Astrocyte (in vitro differentiated cells and primary cell): ENCODE measurements at regions not wholly inside any gene's neighbourhood (a gene's known extent, or its start where the extent isn't known, plus 50 kb on each side); places are given as distances from the start of the nearest gene placed in this dataset.

Experiments
- DNase-seq: peaks from one replicate; pipeline ENCODE4 v3.0.0-alpha.2; 2010; ENCODE audit warnings: low read depth
- FAIRE-seq: peaks from 2 replicates; lab custom pipeline; 2011; peaks lifted over from hg19 to GRCh38; lab: Jason Lieb, UNC
- H2AFZ ChIP-seq: 2 replicates; pipeline ENCODE4 v1.6.0; 2012; ENCODE audit warnings: low read depth, low read length, inconsistent platforms
- H3K27ac ChIP-seq: 2 replicates; pipeline ENCODE4 v1.5.1; 2011; ENCODE audit warnings: low read depth, low read length, inconsistent platforms
- H3K27me3 ChIP-seq: 2 replicates; pipeline ENCODE4 v1.6.0; 2011; ENCODE audit warnings: low read length, inconsistent platforms; ENCODE audit not compliant: insufficient read depth
- H3K36me3 ChIP-seq: 2 replicates; pipeline ENCODE4 v1.5.1; 2011; ENCODE audit warnings: low read length, inconsistent platforms; ENCODE audit not compliant: insufficient read depth
- H3K4me1 ChIP-seq: 2 replicates; pipeline ENCODE4 v1.5.1; 2011; ENCODE audit warnings: low read length, inconsistent platforms; ENCODE audit not compliant: insufficient read depth
- H3K4me2 ChIP-seq: 2 replicates; pipeline ENCODE4 v1.6.0; 2012; ENCODE audit warnings: low read length, inconsistent platforms
- H3K4me3 ChIP-seq: 2 replicates; pipeline ENCODE4 v1.5.1; 2011; ENCODE audit warnings: low read depth, mild to moderate bottlenecking, low read length, inconsistent platforms; ENCODE audit not compliant: insufficient read depth
- H3K79me2 ChIP-seq: 2 replicates; pipeline ENCODE4 v1.6.0; 2012; ENCODE audit warnings: mild to moderate bottlenecking, low read length, inconsistent platforms; ENCODE audit not compliant: insufficient read depth
- H3K9ac ChIP-seq: 2 replicates; pipeline ENCODE4 v1.6.0; 2012; ENCODE audit warnings: mild to moderate bottlenecking, low read length, inconsistent platforms
- H3K9me3 ChIP-seq: 2 replicates; pipeline ENCODE4 v1.5.1; 2012; ENCODE audit warnings: low read depth, mild to moderate bottlenecking, low read length, inconsistent platforms; ENCODE audit not compliant: insufficient read depth
- H4K20me1 ChIP-seq: 2 replicates; pipeline ENCODE4 v1.6.0; 2012; ENCODE audit warnings: low read length, inconsistent platforms; ENCODE audit not compliant: insufficient read depth
- H3K27ac Mint-ChIP-seq: one replicate; pipeline ENCODE4 v1.8.0; 2021; ENCODE audit warnings: mild to moderate bottlenecking, mixed read lengths; ENCODE audit not compliant: unreplicated experiment
- H3K27me3 Mint-ChIP-seq: one replicate; pipeline ENCODE4 v1.8.0; 2021; ENCODE audit warnings: low read depth, mixed read lengths; ENCODE audit not compliant: unreplicated experiment
- H3K36me3 Mint-ChIP-seq: one replicate; pipeline ENCODE4 v1.8.0; 2021; ENCODE audit warnings: low read depth, mixed read lengths; ENCODE audit not compliant: unreplicated experiment
- H3K4me1 Mint-ChIP-seq: one replicate; pipeline ENCODE4 v1.8.0; 2021; ENCODE audit warnings: low read depth, mixed read lengths; ENCODE audit not compliant: unreplicated experiment
- H3K4me3 Mint-ChIP-seq: one replicate; pipeline ENCODE4 v1.8.0; 2021; ENCODE audit warnings: mild to moderate bottlenecking, moderate library complexity, mixed read lengths; ENCODE audit not compliant: unreplicated experiment
- H3K9me3 Mint-ChIP-seq: one replicate; pipeline ENCODE4 v1.8.0; 2021; ENCODE audit warnings: mild to moderate bottlenecking, mixed read lengths; ENCODE audit not compliant: unreplicated experiment
- EZH2 ChIP-seq: IDR thresholded peaks from 2 replicates; pipeline ENCODE4 v1.6.1; 2012; ENCODE audit warnings: mild to moderate bottlenecking, low read length, inconsistent platforms; ENCODE audit not compliant: insufficient read depth
- TF ChIP-seq, protein P1 (sequence below): IDR thresholded peaks from 2 replicates; pipeline ENCODE4 v1.5.1; 2011; ENCODE audit warnings: low read depth, mild to moderate bottlenecking, inconsistent platforms, low read length, moderate library complexity; ENCODE audit not compliant: insufficient read depth

DNA sequence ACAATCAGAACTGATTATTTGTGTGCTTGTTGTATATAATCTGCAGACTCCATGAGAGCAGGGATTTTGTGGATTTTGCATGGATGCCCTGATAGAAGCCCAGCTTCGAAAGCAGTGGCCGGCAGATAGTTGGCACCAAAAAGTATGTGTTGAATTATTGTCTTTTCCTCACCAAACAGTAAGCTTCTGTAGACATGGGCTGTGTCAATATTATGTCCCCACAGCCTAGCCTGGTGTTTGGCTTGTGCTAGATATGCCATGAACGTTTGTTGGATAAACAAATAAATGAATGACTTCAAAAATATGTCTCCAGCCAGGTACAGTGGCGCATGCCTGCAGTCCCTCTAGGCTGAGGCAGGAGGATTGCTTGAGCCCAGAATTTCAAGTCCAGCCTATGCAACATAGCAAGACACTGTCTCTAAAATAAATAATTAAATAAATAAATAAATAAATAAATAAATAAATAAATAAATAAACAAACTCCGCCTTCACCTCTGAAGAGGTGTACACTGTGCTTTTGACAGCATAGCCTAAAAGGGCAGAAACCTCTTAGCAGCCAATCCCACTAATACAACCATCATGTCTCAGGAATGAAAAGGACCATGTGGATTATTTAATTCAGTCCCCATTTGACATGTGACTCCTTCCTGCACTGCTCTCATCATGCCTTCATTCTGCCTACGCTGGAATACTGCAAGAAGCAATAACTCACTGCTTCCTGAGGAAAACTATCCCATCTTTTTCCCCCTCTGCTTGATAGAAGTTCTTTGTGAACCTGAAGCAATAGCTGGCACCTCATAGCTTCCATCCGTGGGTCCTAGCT, 335.2 kb downstream of the FBXW7 start:
- no peak for FAIRE-seq
- no peak overlapping the region for H2AFZ ChIP-seq
- H3K27ac Mint-ChIP-seq: no peak overlapping the region

DNA sequence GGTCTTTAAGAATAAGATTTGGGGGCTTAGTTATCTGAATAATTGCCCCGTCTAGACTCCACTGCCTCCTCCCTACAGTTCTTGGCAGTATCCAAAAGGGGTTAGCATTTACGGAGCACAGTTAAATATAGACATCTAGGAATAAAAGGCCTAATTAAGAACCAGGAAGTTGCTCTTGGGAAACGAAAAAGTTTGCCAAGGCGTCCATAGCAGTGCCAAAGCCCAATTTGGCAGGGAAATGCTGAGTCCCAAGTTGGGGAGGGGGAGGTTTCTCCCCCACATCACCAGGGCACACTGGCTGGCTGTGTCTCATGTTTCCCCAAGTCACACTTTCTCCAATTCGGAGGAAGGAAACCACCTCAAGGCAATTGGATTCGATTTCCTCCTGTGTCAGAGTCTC, 338.7 kb downstream of the FBXW7 start:
- H3K9me3 Mint-ChIP-seq: peaks cover 3% of the 10 kb centered on the region
- Histone ChIP-seq H3K4me3 (no peak overlapping the region), H3K27me3 (no peaks in the 10 kb centered on the region), H3K4me2 (no peak overlapping the region), H2AFZ (peak overlapping the region; percentile 27), H4K20me1 (no peaks in the 10 kb centered on the region), H3K9ac (no peak overlapping the region), H3K4me1 (no peaks in the 10 kb centered on the region), H3K79me2 (no peaks in the 10 kb centered on the region), H3K27ac (no peak overlapping the region), H3K36me3 (no peaks in the 10 kb centered on the region), H3K9me3 (no peaks in the 10 kb centered on the region)
- peaks cover under 1% of the 10 kb centered on the region for H3K4me1 Mint-ChIP-seq
- TF ChIP-seq, protein P1, sequence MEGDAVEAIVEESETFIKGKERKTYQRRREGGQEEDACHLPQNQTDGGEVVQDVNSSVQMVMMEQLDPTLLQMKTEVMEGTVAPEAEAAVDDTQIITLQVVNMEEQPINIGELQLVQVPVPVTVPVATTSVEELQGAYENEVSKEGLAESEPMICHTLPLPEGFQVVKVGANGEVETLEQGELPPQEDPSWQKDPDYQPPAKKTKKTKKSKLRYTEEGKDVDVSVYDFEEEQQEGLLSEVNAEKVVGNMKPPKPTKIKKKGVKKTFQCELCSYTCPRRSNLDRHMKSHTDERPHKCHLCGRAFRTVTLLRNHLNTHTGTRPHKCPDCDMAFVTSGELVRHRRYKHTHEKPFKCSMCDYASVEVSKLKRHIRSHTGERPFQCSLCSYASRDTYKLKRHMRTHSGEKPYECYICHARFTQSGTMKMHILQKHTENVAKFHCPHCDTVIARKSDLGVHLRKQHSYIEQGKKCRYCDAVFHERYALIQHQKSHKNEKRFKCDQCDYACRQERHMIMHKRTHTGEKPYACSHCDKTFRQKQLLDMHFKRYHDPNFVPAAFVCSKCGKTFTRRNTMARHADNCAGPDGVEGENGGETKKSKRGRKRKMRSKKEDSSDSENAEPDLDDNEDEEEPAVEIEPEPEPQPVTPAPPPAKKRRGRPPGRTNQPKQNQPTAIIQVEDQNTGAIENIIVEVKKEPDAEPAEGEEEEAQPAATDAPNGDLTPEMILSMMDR: no peak
- TF ChIP-seq EZH2: no peak
- no peaks in the 10 kb centered on the region for H3K36me3 Mint-ChIP-seq
- no peak overlapping the region for H3K27ac Mint-ChIP-seq
- H3K27me3 Mint-ChIP-seq: peaks cover 6% of the 10 kb centered on the region
- H3K4me3 Mint-ChIP-seq: no peak overlapping the region
- no peak for DNase-seq
- FAIRE-seq: no peak

More for the DNA sequence above, 335.2 kb downstream of the FBXW7 start:
- no peak overlapping the region for H3K27ac ChIP-seq
- H3K9ac ChIP-seq: no peak overlapping the region
- Mint-ChIP-seq H3K4me3 (no peak overlapping the region), H3K27me3 (peaks cover 9% of the 10 kb centered on the region), H3K4me1 (peaks cover 3% of the 10 kb centered on the region), H3K9me3 (no peaks in the 10 kb centered on the region), H3K36me3 (no peaks in the 10 kb centered on the region)
- H3K4me1 ChIP-seq: no peaks in the 10 kb centered on the region
- no peaks in the 10 kb centered on the region for H3K27me3 ChIP-seq
- no peaks in the 10 kb centered on the region for H3K36me3 ChIP-seq
- no peak for DNase-seq
- no peaks in the 10 kb centered on the region for H3K9me3 ChIP-seq
- H3K79me2 ChIP-seq: no peaks in the 10 kb centered on the region
- TF ChIP-seq, protein P1: no peak
- TF ChIP-seq EZH2: no peak
- H3K4me3 ChIP-seq: no peak overlapping the region
- H4K20me1 ChIP-seq: no peaks in the 10 kb centered on the region
- no peak overlapping the region for H3K4me2 ChIP-seq

DNA sequence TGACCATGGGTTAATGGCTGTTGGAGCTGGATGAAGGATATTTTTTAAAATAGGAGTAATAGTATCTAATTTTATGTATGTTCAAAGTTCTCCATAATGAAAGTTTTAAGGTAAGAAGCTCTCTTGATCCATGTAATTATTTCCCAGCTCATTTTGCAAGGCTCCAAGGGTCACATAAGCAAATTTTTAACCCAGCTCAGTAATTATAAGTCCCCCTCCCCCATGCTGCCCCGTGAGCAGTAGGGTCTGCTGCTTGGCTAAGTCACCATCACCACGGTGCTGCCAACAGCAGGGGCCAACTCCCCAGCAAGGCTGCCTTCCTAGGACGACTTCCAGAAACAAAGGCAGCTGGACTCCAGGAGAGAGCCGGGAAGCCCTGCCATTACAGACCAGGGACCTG, 340.0 kb downstream of the FBXW7 start:
- no peaks in the 10 kb centered on the region for H3K4me1 ChIP-seq
- no peaks in the 10 kb centered on the region for H3K27me3 ChIP-seq
- no peak for FAIRE-seq

More for the DNA sequence above, 340.0 kb downstream of the FBXW7 start:
- Mint-ChIP-seq H3K36me3 (no peaks in the 10 kb centered on the region), H3K4me1 (no peaks in the 10 kb centered on the region), H3K27ac (no peak overlapping the region), H3K9me3 (peaks cover 3% of the 10 kb centered on the region), H3K27me3 (peaks cover 6% of the 10 kb centered on the region), H3K4me3 (no peak overlapping the region)
- Histone ChIP-seq H3K9me3 (no peaks in the 10 kb centered on the region), H3K79me2 (no peaks in the 10 kb centered on the region), H3K27ac (no peak overlapping the region), H2AFZ (no peak overlapping the region), H3K36me3 (no peaks in the 10 kb centered on the region), H4K20me1 (no peaks in the 10 kb centered on the region), H3K4me2 (no peak overlapping the region), H3K9ac (no peak overlapping the region), H3K4me3 (no peak overlapping the region)
- no peak for DNase-seq
- TF ChIP-seq, protein P1: no peak
- TF ChIP-seq EZH2: no peak
